C4-2B (cell line): ENCODE measurements at regions not wholly inside any gene's neighbourhood (a gene's known extent, or its start where the extent isn't known, plus 50 kb on each side); places are given as distances from the start of the nearest gene placed in this dataset.

ENCODE experiments used
- ZFX ChIP-seq: fragments of 450-650 bp; IDR thresholded peaks from 2 replicates; pipeline ENCODE4 v1.6.1; 2017
- TF ChIP-seq, protein P1 (sequence below): fragments of 450-650 bp; conservative IDR thresholded peaks from 2 replicates; pipeline ENCODE4 v1.5.1; 2017; ENCODE audit warnings: mild to moderate bottlenecking

DNA sequence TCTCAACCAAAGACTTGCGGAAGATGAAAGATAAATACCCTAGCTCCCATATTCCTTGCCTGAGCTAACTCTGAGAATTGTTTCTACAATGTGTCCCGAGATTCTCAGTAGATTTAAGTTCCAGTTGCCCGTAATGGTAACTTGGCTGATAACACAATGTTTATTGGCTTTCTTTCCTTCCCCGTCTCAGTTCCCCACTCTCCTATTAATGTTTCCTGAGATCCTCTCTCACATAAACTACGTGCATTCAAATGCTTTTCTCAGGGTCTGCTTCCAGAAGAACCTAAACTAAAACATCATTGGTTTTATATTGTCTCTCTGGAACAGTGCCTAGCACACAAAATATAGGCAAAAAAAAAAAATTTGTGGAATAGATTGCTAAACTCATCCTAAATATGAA, 794.2 kb upstream of the ADGRL2 start:
- TF ChIP-seq, protein P1, sequence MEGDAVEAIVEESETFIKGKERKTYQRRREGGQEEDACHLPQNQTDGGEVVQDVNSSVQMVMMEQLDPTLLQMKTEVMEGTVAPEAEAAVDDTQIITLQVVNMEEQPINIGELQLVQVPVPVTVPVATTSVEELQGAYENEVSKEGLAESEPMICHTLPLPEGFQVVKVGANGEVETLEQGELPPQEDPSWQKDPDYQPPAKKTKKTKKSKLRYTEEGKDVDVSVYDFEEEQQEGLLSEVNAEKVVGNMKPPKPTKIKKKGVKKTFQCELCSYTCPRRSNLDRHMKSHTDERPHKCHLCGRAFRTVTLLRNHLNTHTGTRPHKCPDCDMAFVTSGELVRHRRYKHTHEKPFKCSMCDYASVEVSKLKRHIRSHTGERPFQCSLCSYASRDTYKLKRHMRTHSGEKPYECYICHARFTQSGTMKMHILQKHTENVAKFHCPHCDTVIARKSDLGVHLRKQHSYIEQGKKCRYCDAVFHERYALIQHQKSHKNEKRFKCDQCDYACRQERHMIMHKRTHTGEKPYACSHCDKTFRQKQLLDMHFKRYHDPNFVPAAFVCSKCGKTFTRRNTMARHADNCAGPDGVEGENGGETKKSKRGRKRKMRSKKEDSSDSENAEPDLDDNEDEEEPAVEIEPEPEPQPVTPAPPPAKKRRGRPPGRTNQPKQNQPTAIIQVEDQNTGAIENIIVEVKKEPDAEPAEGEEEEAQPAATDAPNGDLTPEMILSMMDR = no peak
- TF ChIP-seq ZFX = no peak
